NCI-H748 treated with DMSO at 0.1 percent for 48 hours (cell line): ENCODE measurements at regions not wholly inside any gene's neighbourhood (a gene's known extent, or its start where the extent isn't known, plus 50 kb on each side); places are given as distances from the start of the nearest gene placed in this dataset.
A peak's percentile ranks its signal among the peaks of the same experiment; 100 is the strongest.
"Not testable (repeated sequence)": the region's sequence is repeated elsewhere in the genome, so short reads cannot be mapped to it uniquely, and the experiment has no call there.

Source experiments
- DNase-seq: peaks from one replicate; lab custom pipeline; 2025; lab: John Stamatoyannopoulos, UW

- DNase-seq, result no peak
Measured at GRCh38 chr20:40073535-40074111, 615.4 kb downstream of the MAFB start.

- DNase-seq, result no peak
Measured at GRCh38 chr20:40072907-40073306, 616.1 kb downstream of the MAFB start.

GRCh38 chr20:40056171-40056570, 632.9 kb downstream of the MAFB start:
- DNase-seq, result no peak

GRCh38 chr20:40055711-40056110, 633.3 kb downstream of the MAFB start:
- DNase-seq, result no peak

- DNase-seq, result no peak
Measured at GRCh38 chr20:40054311-40054710, 634.7 kb downstream of the MAFB start.

GRCh38 chr20:40050596-40050995, 638.4 kb downstream of the MAFB start:
- no peak for DNase-seq

GRCh38 chr20:40049854-40050253, 639.2 kb downstream of the MAFB start:
- no peak for DNase-seq

- DNase-seq, result no peak
Measured at GRCh38 chr20:40046703-40047102, 642.3 kb downstream of the MAFB start.

- no peak for DNase-seq
Measured at GRCh38 chr20:40037511-40037910, 651.5 kb downstream of the MAFB start.

- no peak for DNase-seq
Measured at GRCh38 chr20:40029589-40029988, 659.4 kb downstream of the MAFB start.

GRCh38 chr20:40019510-40019909, 669.5 kb downstream of the MAFB start:
- peak; percentile 70 for DNase-seq

- no peak for DNase-seq
Measured at GRCh38 chr20:40017765-40018164, 671.3 kb downstream of the MAFB start.

- DNase-seq, result no peak
Measured at GRCh38 chr20:40016890-40017289, 672.1 kb downstream of the MAFB start.

- DNase-seq, result no peak
Measured at GRCh38 chr20:40016392-40016791, 672.6 kb downstream of the MAFB start.

GRCh38 chr20:40012026-40012425, 677.0 kb downstream of the MAFB start:
- DNase-seq, result not testable (repeated sequence)

GRCh38 chr20:40010483-40010882, 678.6 kb downstream of the MAFB start:
- no peak for DNase-seq

- DNase-seq, result no peak
Measured at GRCh38 chr20:40009542-40009941, 679.5 kb downstream of the MAFB start.

- no peak for DNase-seq
Measured at GRCh38 chr20:40008177-40008576, 680.9 kb downstream of the MAFB start.

- DNase-seq, result no peak
Measured at GRCh38 chr20:40006168-40006860, 682.7 kb downstream of the MAFB start.

- DNase-seq, result not testable (repeated sequence)
Measured at GRCh38 chr20:40004092-40004491, 684.9 kb downstream of the MAFB start.

GRCh38 chr20:39993742-39994141, 695.3 kb downstream of the MAFB start:
- DNase-seq, result no peak

GRCh38 chr20:39990692-39991091, 698.3 kb downstream of the MAFB start:
- DNase-seq, result no peak

- no peak for DNase-seq
Measured at GRCh38 chr20:39988991-39989390, 700.0 kb downstream of the MAFB start.
